GM21423 (cell line): ENCODE measurements at regions not wholly inside any gene's neighbourhood (a gene's known extent, or its start where the extent isn't known, plus 50 kb on each side); places are given as distances from the start of the nearest gene placed in this dataset.
A peak's percentile ranks its signal among the peaks of the same experiment; 100 is the strongest.
"Not testable (repeated sequence)": the region's sequence is repeated elsewhere in the genome, so short reads cannot be mapped to it uniquely, and the experiment has no call there.

ENCODE experiments used
- ATAC-seq: cut with Tn5 transposase; IDR thresholded peaks from one replicate; pipeline ENCODE4 v1.9.1; 2021; ENCODE audit warnings: mild to moderate bottlenecking, moderate library complexity; ENCODE audit not compliant: unreplicated experiment

DNA sequence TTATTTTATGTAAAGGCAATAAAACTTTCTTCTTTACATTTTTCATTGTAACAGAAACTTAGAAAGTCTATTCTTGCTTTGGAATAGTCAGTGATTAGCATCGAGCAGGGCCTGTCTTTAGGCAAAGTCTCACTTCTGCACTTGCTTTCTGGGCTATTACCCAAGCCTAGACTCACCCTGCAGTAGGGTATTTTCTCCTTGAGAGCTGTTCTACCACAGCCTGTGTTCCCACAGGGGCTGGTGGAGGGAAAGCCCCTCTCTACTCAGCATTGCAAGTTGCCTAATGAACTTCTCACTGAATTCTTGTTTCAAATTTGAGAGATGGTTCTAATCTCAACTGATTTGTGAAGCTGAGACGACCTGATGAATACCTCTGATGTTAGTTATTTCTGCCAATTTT is 111.7 kb upstream of the KLHL14 start:
- ATAC-seq, result peak; percentile 96

DNA sequence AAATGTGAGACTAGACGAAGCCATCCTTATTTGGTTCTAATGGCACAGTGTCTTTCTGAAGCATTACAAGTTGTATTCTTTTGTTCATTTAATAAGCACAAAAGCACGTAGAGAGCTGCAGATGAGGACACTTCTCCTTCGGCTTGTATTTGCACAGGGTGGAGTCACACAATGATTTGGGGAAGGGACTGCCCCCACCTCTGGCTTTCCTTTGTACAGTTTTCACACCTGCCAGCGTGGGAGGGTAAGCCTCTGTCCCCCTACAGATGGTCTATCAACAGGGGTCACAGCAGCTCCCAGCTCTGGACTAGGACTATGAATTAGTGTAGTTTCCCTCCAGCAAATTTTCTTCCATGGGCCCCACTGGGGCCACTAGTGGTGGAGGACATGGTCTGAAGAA is 108.2 kb upstream of the KLHL14 start:
- no peak for ATAC-seq

DNA sequence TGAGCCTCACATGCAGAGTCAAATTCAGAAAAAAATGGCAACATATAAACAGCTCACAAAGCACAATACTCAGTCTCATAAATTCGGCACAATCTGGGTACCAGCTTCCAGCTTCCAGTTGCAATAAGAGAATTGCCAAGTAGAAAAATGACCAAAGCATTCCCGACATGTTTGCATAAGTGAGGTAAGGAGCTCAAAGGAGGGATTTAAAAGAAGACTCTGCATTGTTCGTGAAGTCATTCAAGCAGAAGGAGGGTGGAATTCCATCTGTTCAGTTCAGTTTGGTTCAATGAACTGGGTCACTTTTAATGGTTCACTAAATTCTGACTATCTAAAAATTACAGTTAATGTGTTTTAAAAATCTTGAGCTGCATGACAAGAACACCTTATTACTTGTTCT is 106.7 kb upstream of the KLHL14 start:
- no peak for ATAC-seq

DNA sequence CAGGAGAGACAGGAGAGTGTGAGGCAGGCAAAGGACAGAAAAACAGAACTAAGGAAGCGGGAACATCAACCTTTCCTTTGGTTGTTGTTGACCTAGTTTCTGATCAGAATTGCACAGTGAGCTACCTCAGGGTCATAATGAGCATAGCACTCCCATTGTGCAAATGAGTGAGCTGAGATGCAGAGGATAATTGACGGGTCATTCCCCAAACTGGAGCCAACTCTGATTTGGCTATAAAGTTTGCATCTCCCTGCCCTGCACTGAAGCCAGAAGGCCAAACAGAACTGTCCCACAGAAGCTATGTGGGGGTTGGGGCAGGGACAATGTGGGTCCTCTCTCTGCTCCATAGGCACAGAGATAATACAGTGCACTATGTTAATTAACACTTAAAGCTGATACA is 105.6 kb upstream of the KLHL14 start:
- no peak for ATAC-seq

DNA sequence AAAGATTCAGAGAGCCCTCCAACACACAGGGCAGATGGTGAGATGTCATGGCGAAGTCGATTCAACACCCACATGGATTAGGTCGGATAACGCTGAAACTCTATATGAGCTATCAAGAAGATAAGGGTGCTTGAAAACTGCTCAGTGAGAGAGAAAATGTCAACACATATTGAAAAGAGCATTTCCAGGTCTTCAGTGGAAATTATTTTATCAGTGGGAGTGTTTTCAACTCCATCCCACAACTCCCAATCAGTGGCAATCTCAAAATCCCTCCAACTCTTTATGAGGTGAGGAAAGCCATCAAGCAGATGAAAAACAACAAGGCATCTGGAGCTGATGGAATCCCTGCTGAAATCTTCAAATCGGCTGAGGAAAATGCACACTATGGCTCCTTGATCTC is 104.5 kb upstream of the KLHL14 start:
- ATAC-seq, result no peak

DNA sequence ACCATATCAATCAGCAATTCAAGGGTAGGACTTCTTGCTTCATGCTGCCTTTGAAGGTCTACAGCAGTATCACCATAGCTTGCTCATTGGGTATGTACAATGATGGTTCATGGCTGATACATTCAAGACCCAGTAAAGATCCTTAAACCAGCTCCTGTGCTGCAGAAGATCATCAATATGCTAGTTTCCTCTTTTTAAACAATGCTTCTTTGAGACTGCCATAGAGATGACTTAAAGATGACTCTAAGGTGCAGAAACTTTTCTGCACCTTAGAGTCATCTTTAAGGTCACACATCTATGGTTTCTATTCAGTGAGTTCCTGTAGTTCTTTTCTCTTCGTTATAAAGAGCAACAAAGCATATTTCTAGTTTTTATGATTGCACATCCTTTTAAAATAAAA is 102.8 kb upstream of the KLHL14 start:
- ATAC-seq, result no peak

DNA sequence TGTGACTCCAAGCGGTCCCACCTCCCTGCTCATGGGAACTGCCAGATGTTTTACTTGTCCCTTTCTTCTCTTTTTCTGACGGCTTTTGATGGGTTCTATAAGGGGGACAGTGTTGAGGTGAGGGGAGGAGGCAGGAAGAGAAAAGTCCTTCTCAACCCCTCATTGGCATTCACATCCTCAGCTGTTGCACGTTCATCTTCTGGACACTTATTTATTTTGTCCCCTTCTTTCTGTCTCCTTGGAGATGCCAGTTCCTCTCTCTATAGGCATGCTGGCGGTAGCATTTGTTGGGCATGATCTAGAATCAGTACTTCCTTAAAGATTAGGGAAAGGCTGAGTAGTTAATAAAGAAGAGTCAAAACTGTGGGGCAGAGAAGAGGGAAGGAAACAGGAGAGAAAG is 99.0 kb upstream of the KLHL14 start:
- no peak for ATAC-seq

DNA sequence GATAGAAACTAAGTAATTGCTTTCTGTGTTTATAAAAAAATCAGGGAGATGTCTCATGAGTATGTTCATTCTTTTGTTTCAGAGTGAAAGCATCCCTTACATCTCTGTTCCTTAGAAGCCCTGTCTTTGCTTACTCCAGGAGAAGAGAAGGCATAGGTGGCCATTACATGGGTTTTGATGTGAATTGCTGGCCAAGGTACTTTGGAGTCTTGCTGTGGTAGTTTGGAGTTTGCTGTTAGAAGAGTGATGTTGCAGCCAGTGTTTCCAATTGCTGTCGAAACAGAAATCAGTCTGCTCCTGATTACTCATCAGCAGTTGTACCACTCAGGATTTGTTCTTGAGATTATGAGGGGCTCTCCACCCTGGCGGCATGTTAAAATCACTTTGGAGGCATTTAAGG is 97.8 kb upstream of the KLHL14 start:
- ATAC-seq, result no peak

DNA sequence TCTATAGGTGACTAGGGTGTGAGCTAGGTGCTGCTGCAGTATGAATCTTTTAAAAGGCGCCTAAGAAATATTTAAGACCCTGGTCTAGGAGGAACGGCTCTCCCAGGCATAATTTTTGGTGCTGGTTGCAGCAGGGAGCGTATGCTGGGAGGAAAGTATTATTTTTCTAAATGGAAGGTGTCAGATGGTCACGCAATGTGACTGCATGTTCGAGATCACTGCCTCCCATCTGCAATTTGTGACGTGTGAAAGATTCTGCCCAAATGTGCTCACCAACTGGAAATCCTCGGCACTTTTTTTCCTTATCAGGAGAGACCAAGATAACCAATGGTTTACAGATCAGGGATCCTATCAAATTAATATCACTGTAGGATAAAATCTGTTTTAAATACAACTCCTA is 95.6 kb upstream of the KLHL14 start:
- ATAC-seq, result no peak

DNA sequence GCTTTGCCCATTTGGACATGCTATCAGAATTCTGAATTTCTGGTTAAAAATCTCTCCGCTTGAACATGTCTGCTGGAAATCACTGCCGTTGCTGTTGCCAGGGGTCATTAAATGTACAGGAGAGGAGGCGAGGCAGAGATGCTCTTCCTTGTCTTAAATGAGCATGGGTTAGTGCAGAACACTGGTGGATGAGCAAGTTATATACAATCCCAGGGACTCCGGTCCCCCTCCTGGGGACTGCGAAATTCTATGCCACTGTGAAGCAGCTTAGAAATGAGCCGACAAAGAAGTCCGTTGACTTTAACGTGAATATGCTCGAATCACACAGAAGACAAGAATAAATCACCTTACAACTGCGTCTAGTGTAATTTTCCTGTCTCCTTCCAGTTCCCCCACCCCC is 95.1 kb upstream of the KLHL14 start:
- ATAC-seq, result no peak

DNA sequence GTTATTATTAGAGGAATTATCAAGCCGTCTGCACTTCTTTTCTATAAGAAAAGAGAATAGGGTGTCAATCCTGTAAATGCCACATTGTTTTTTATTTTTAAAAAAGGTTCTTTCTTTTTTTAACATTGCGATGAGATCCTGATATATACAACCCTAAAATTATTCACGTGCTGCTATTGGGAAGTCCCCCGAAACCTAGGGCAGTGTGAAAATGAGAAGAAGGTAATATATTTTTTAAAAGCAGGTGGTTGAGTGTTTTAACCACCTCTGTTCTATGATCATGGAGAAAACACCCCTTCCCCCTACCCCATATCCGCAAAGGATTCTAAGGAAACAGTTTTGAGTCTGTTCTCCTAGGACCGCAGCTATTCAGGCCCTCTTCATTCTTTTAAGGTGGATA is 94.5 kb upstream of the KLHL14 start:
- ATAC-seq, result no peak

DNA sequence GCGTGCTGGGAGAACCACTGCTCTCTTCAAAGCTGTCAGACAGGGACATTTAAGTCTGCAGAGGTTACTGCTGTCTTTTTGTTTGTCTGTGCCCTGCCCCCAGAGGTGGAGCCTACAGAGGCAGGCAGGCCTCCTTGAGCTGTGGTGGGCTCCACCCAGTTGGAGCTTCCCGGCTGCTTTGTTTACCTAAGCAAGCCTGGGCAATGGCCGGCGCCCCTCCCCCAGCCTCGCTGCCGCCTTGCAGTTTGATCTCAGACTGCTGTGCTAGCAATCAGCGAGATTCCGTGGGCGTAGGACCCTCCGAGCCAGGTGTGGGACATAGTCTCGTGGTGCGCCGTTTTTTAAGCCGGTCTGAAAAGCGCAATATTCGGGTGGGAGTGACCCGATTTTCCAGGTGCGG is 89.2 kb upstream of the KLHL14 start:
- not testable (repeated sequence) for ATAC-seq

DNA sequence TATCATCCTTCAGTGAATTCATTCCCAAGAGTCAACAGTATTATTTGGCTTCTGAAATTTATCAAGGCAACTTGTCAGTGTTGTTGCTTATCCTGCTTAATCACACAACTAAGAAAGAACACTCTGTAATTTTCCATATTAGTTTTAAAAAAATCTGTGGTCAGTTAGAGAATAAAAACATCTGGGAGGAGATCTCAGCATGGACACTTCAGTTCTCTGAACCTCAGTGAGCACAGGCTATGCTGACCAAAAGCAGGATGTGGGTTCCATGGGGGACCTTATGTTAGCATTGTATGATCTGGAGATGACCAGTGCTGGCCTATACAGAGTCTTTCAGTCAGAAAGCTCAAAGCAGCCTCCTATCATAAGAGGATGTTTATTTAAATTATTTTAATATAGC is 79.1 kb upstream of the KLHL14 start:
- no peak for ATAC-seq

DNA sequence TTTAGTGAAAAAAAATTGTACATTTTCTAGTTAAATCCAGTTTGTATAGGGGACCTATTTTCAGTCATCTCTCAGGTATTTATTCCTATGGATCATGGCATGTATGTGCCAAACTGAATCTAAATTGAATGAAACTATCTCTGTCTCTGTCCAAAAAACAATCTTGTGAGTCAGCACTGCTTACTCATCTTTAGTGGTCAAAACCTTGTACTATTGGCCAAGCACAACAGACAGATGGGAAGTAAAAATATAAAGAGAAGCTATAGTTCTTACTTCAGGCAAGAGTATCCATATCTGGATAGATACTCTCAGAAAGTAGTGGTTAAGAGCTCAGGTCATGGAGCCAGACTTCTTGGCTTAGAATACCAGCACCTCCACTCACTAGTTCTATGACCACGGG is 76.0 kb upstream of the KLHL14 start:
- ATAC-seq, result no peak

DNA sequence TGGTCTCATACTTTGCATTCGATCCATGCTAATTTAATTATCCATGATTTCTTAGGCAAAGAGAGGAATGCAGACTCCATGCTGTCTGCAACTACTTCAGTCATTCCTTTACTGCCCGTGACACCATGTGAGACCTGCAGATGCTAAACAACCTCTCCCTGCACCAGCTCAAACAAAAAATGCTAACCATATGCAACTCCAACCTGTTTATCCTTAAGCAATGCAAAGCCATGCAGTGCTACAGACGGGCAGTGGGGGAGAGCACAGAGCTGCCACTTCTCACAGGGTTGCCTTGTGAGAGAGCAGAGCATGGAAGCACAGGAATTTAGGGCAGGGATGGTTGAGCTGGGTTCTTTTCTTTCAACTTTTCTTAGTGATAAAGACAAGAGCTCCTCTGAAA is 74.9 kb upstream of the KLHL14 start:
- ATAC-seq, result no peak

DNA sequence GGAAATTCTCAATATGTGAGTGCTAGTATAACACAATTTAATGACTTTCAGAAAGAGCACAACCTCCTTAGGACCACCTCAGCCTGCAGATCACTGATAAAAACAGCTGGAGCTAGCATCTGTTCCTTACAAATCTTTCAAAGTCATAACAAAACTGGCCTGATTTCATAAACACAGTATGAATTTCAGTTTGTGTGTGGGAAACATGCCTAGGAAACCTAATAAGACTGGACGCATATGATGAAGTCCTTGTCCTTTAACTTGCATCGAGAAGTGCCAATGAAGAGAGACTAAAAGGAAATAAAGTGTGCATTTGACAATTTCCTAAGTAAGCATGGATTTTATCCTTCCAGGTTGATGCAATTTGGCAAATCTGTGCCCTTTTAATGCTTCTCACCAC is 74.1 kb upstream of the KLHL14 start:
- no peak for ATAC-seq

DNA sequence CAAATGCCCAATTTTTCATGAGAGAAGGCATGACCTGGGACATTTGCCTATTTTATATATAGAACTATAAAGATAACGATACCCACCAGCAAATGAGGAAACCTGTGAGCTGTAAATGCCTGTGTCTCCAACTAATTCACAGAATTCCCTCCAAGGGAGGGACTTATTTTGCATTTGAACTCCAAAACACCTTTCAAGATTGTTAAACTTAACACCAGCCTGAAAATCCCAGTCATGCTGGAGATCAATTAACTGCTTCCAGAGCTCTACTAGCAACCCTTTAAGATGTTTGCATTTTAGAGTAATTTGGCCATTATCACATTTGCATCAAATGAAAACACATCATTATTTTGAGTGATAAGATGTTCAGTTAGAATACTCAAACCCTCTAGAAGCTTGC is 68.1 kb upstream of the KLHL14 start:
- no peak for ATAC-seq

DNA sequence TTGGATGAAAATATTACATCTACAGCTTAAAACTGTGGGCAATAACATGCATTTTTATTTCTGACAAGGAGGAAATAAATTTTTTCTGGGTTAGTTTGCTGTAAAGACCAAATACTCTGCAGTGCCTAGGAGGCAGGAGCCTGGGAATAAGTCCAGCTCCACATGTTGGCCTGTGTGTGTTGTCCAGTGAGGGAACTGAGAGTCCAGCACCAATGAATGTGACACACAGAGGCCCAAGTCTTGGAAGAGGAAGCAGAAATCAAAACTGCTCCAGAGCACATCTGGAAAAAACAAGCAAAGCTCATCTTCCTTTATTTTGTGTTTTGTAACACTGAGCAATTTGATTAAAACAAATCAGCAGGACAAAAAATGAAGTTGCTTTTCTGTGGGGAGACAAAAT is 63.1 kb upstream of the KLHL14 start:
- no peak for ATAC-seq

DNA sequence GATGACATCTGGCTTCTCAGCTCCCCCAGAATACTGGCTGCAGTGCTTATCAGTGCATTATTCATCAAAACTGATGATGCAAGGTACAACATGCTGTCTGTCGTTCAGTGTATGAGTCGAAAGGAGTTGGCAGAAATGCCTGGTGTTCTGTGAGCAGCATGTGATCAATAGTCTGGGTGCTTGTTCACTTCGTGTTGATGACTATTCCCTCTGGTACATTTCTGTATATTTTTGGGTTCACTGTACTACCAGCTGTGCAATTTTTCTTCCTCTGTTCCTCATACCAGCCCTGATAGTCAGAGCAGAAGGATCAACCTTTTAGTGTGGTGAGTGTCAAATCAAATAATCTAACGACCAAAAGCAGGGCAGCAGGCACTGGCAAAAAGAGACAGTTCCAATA is 59.0 kb upstream of the KLHL14 start:
- no peak for ATAC-seq

DNA sequence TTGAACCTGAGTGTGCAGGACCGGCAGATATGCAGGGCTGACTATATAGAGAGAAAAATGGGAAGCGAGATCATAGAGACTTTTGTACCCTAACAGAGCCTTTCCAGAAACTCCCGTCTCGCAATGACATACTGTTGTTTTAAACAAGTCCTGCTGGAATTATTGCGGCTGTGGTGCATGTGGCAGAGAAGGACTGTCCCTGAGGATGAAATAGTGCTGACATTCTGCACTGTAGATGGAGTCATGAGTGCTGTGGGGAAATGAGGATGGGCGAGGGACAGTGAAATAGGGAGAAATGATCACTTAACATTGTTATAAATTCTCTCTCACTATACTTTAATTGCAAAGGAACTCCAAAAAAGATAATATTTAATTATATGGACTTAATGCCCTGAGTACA is 50.4 kb upstream of the KLHL14 start:
- ATAC-seq, result no peak
